ENCODE measurements at regions not wholly inside any gene's neighbourhood (a gene's known extent, or its start where the extent isn't known, plus 50 kb on each side); places are given as distances from the start of the nearest gene placed in this dataset.

- no peak for TF ChIP-seq SPI1 (IDR thresholded peaks at IDR 0.05; ENCODE audit: low read depth, low read length)
- TF ChIP-seq POU2F2 (IDR thresholded peaks at IDR 0.05; ENCODE audit: low read depth, low read length) = no peak
- TF ChIP-seq POLR2AphosphoS5 (IDR thresholded peaks at IDR 0.05; ENCODE audit: low read depth, low read length) = no peak
- TF ChIP-seq TAF1 (IDR thresholded peaks at IDR 0.05; ENCODE audit: low read depth, low read length) = no peak
- TF ChIP-seq PAX5 (IDR thresholded peaks at IDR 0.05; ENCODE audit: insufficient read depth, low read length, severe bottlenecking) = no peak
- TF ChIP-seq POLR2A (IDR thresholded peaks at IDR 0.05; ENCODE audit: low read depth, low read length) = no peak
- no peak for FAIRE-seq
- DNase-seq (ENCODE audit: insufficient read length, low spot score) = no peak
Measured at GRCh38 chr9:118832371-118832770, 536.9 kb downstream of the BRINP1 start.

DNA sequence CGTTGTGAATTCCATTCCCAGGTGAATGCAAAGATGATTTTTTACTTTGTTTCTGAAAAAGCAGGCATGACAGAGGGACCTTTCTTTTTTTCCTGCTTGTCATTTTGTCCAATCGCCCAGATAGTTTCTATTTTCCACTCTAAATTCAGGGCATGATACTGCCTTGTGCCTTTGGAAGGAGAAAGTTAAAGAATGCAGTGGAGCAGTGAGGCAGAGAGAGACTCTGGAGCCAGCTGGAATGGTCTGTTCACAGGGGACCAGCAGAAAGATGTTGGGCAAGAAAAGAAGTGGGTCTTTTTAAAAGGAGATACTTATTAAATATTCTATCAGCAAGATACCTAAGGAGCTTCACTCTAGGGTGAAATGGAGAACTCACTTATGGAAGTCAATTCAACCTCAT lies 532.3 kb downstream of the BRINP1 start:
- FAIRE-seq (no peak), DNase-seq (ENCODE audit: insufficient read length, low spot score) (no peak)
- TF ChIP-seq SPI1 (IDR thresholded peaks at IDR 0.05; ENCODE audit: low read depth, low read length) (no peak), TAF1 (IDR thresholded peaks at IDR 0.05; ENCODE audit: low read depth, low read length) (no peak), POLR2A (IDR thresholded peaks at IDR 0.05; ENCODE audit: low read depth, low read length) (no peak), PAX5 (IDR thresholded peaks at IDR 0.05; ENCODE audit: insufficient read depth, low read length, severe bottlenecking) (no peak), POU2F2 (IDR thresholded peaks at IDR 0.05; ENCODE audit: low read depth, low read length) (no peak), POLR2AphosphoS5 (IDR thresholded peaks at IDR 0.05; ENCODE audit: low read depth, low read length) (no peak)

- no peak for FAIRE-seq
- no peak for DNase-seq (ENCODE audit: insufficient read length, low spot score)
- no peak for TF ChIP-seq PAX5 (IDR thresholded peaks at IDR 0.05; ENCODE audit: insufficient read depth, low read length, severe bottlenecking)
- no peak for TF ChIP-seq POLR2A (IDR thresholded peaks at IDR 0.05; ENCODE audit: low read depth, low read length)
- TF ChIP-seq SPI1 (IDR thresholded peaks at IDR 0.05; ENCODE audit: low read depth, low read length) = no peak
- TF ChIP-seq TAF1 (IDR thresholded peaks at IDR 0.05; ENCODE audit: low read depth, low read length) = no peak
Measured at GRCh38 chr9:118871531-118871930, 497.7 kb downstream of the BRINP1 start.

GRCh38 chr9:118882684-118883083 lies 486.6 kb downstream of the BRINP1 start:
- TF ChIP-seq PAX5 (IDR thresholded peaks at IDR 0.05; ENCODE audit: insufficient read depth, low read length, severe bottlenecking) = no peak
- no peak for TF ChIP-seq POLR2A (IDR thresholded peaks at IDR 0.05; ENCODE audit: low read depth, low read length)
- no peak for TF ChIP-seq TAF1 (IDR thresholded peaks at IDR 0.05; ENCODE audit: low read depth, low read length)
- TF ChIP-seq POLR2AphosphoS5 (IDR thresholded peaks at IDR 0.05; ENCODE audit: low read depth, low read length) = no peak
- TF ChIP-seq SPI1 (IDR thresholded peaks at IDR 0.05; ENCODE audit: low read depth, low read length) = no peak
- no peak for TF ChIP-seq POU2F2 (IDR thresholded peaks at IDR 0.05; ENCODE audit: low read depth, low read length)
- no peak for FAIRE-seq
- DNase-seq (ENCODE audit: insufficient read length, low spot score) = no peak

DNA sequence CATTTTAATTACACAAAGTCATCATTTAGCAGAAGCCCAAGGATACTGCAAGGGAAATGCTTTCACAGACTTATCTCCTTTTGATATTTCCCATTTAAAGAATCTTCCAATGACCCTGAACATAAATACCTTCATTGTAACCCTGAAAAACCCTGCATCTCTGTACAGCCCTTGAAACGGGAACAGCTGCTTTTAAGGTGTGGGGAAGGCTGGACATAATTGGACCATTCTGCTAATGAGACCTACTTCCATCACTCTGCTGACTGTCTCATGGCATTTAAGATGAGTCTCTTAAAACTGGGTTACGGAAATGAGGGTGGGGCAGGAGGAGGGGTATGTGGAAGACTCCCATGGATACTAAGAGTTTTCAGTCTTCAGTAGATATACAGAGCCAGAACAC lies 485.8 kb downstream of the BRINP1 start:
- FAIRE-seq (no peak), DNase-seq (ENCODE audit: insufficient read length, low spot score) (no peak)
- no peak for TF ChIP-seq POU2F2 (IDR thresholded peaks at IDR 0.05; ENCODE audit: low read depth, low read length)
- TF ChIP-seq TAF1 (IDR thresholded peaks at IDR 0.05; ENCODE audit: low read depth, low read length) = no peak
- no peak for TF ChIP-seq POLR2AphosphoS5 (IDR thresholded peaks at IDR 0.05; ENCODE audit: low read depth, low read length)
- no peak for TF ChIP-seq SPI1 (IDR thresholded peaks at IDR 0.05; ENCODE audit: low read depth, low read length)
- TF ChIP-seq POLR2A (IDR thresholded peaks at IDR 0.05; ENCODE audit: low read depth, low read length) = no peak
- no peak for TF ChIP-seq PAX5 (IDR thresholded peaks at IDR 0.05; ENCODE audit: insufficient read depth, low read length, severe bottlenecking)

DNA sequence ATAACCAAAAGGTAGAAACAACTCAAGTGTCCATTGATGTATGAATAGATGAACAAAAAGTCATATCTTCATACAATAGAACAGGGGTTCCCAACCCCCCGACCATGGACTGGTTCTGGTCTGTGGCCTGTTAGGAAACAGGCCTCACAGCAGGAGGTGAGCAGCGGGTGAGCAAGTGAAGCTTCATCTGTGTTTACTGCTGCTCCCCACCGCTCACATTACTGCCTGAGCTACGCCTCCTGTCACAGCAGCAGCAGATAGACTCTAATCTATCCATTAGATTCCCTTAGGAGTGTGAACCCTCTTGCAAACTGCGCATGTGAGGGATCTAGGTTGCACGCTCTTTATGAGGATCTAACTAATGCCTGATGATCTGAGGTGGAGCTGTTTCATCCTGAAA lies 478.0 kb downstream of the BRINP1 start:
- TF ChIP-seq TAF1 (IDR thresholded peaks at IDR 0.05; ENCODE audit: low read depth, low read length) = no peak
- no peak for TF ChIP-seq POLR2AphosphoS5 (IDR thresholded peaks at IDR 0.05; ENCODE audit: low read depth, low read length)
- no peak for TF ChIP-seq PAX5 (IDR thresholded peaks at IDR 0.05; ENCODE audit: insufficient read depth, low read length, severe bottlenecking)
- TF ChIP-seq POLR2A (IDR thresholded peaks at IDR 0.05; ENCODE audit: low read depth, low read length) = no peak
- TF ChIP-seq SPI1 (IDR thresholded peaks at IDR 0.05; ENCODE audit: low read depth, low read length) = no peak
- TF ChIP-seq POU2F2 (IDR thresholded peaks at IDR 0.05; ENCODE audit: low read depth, low read length) = no peak
- FAIRE-seq (no peak), DNase-seq (ENCODE audit: insufficient read length, low spot score) (no peak)

GRCh38 chr9:118896324-118897000 lies 472.8 kb downstream of the BRINP1 start:
- DNase-seq (ENCODE audit: insufficient read length, low spot score) (no peak), FAIRE-seq (no peak)
- no peak for TF ChIP-seq SPI1 (IDR thresholded peaks at IDR 0.05; ENCODE audit: low read depth, low read length)
- no peak for TF ChIP-seq PAX5 (IDR thresholded peaks at IDR 0.05; ENCODE audit: insufficient read depth, low read length, severe bottlenecking)
- no peak for TF ChIP-seq POLR2A (IDR thresholded peaks at IDR 0.05; ENCODE audit: low read depth, low read length)
- no peak for TF ChIP-seq POLR2AphosphoS5 (IDR thresholded peaks at IDR 0.05; ENCODE audit: low read depth, low read length)
- TF ChIP-seq TAF1 (IDR thresholded peaks at IDR 0.05; ENCODE audit: low read depth, low read length) = no peak
- TF ChIP-seq POU2F2 (IDR thresholded peaks at IDR 0.05; ENCODE audit: low read depth, low read length) = no peak

DNA sequence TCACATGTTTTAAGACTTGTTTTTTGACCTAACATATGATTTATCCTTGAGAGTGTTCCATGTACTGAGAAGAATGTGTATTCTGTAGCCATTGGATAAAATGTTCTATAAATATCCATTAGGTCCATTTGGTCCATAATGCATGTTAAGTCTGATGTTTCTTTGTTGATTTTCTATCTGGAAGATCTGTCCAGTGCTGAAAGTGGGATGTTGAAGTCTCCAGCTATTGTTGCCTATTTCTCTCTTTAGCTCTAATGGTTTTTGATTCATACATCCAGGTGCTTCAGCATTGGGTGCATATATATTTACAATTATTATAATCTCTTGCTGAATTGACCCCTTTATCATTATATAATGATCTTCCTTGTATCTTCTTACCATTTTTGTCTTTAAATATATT lies 451.1 kb downstream of the BRINP1 start:
- no peak for DNase-seq (ENCODE audit: insufficient read length, low spot score)
- no peak for FAIRE-seq
- no peak for TF ChIP-seq POU2F2 (IDR thresholded peaks at IDR 0.05; ENCODE audit: low read depth, low read length)
- no peak for TF ChIP-seq POLR2AphosphoS5 (IDR thresholded peaks at IDR 0.05; ENCODE audit: low read depth, low read length)
- TF ChIP-seq PAX5 (IDR thresholded peaks at IDR 0.05; ENCODE audit: insufficient read depth, low read length, severe bottlenecking) = no peak
- TF ChIP-seq SPI1 (IDR thresholded peaks at IDR 0.05; ENCODE audit: low read depth, low read length) = no peak
- no peak for TF ChIP-seq POLR2A (IDR thresholded peaks at IDR 0.05; ENCODE audit: low read depth, low read length)
- TF ChIP-seq TAF1 (IDR thresholded peaks at IDR 0.05; ENCODE audit: low read depth, low read length) = no peak

- no peak for FAIRE-seq
- no peak for DNase-seq (ENCODE audit: insufficient read length, low spot score)
- no peak for TF ChIP-seq TAF1 (IDR thresholded peaks at IDR 0.05; ENCODE audit: low read depth, low read length)
- TF ChIP-seq SPI1 (IDR thresholded peaks at IDR 0.05; ENCODE audit: low read depth, low read length) = no peak
- TF ChIP-seq PAX5 (IDR thresholded peaks at IDR 0.05; ENCODE audit: insufficient read depth, low read length, severe bottlenecking) = no peak
- no peak for TF ChIP-seq POU2F2 (IDR thresholded peaks at IDR 0.05; ENCODE audit: low read depth, low read length)
- no peak for TF ChIP-seq POLR2AphosphoS5 (IDR thresholded peaks at IDR 0.05; ENCODE audit: low read depth, low read length)
- TF ChIP-seq POLR2A (IDR thresholded peaks at IDR 0.05; ENCODE audit: low read depth, low read length) = no peak
Measured at GRCh38 chr9:118928722-118929121, 440.5 kb downstream of the BRINP1 start.

DNA sequence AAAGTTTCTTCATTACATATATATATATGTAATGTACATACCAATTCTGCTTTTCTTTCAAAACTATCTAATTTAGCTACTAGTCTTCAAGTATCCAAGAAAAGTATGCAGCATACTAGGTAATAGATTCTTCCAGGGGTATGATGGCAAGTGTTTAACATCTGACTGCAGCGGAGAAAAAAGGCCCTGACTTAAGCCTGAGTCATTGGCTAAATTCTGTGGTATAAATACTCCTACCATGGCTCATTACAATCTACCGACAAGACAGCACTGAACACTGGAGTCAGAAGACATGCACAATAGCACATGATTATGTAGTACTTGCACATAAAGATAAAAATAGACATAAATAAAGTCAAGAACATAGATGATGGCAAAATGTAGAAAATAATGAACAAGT lies 439.9 kb downstream of the BRINP1 start:
- FAIRE-seq (no peak), DNase-seq (ENCODE audit: insufficient read length, low spot score) (no peak)
- TF ChIP-seq POLR2AphosphoS5 (IDR thresholded peaks at IDR 0.05; ENCODE audit: low read depth, low read length) = no peak
- no peak for TF ChIP-seq SPI1 (IDR thresholded peaks at IDR 0.05; ENCODE audit: low read depth, low read length)
- no peak for TF ChIP-seq POLR2A (IDR thresholded peaks at IDR 0.05; ENCODE audit: low read depth, low read length)
- no peak for TF ChIP-seq POU2F2 (IDR thresholded peaks at IDR 0.05; ENCODE audit: low read depth, low read length)
- TF ChIP-seq PAX5 (IDR thresholded peaks at IDR 0.05; ENCODE audit: insufficient read depth, low read length, severe bottlenecking) = no peak
- TF ChIP-seq TAF1 (IDR thresholded peaks at IDR 0.05; ENCODE audit: low read depth, low read length) = no peak

Data from GM12891 (cell line).